Panc1 (cell line): ENCODE measurements at regions not wholly inside any gene's neighbourhood (a gene's known extent, or its start where the extent isn't known, plus 50 kb on each side); places are given as distances from the start of the nearest gene placed in this dataset.

ENCODE experiments used
- ATAC-seq: fragments of 200-7000 bp; cut with Tn5 transposase; 2 replicates; pipeline ENCODE4 v1.9.1; 2020; ENCODE audit warnings: mild to moderate bottlenecking, moderate library complexity
- BruUV-seq: library from RNA; stranded (reverse); fragments of 400-500 nt; replicated peaks from 2 replicates; lab custom pipeline; 2021; lab: Mats Ljungman, UMichigan
- CTCF ChIA-PET: fragments of 300-600 bp; sonication (Branson Sonifier 250); formaldehyde crosslinking; loops from one replicate; lab custom pipeline; 2022; ENCODE audit warnings: antibody characterized with exemption; lab: Charles Lee
- POLR2A ChIA-PET: fragments of 300-600 bp; sonication (Branson Sonifier 250); formaldehyde crosslinking; loops from one replicate; lab custom pipeline; 2022; ENCODE audit warnings: antibody characterized with exemption; lab: Charles Lee
- DNase-seq: peaks from one replicate; pipeline ENCODE4 v3.0.0-alpha.2; 2010; ENCODE audit warnings: low read depth, low spot score
- H3K27ac ChIP-seq: 2 replicates; pipeline ENCODE4 v1.5.1; 2011; ENCODE audit warnings: mild to moderate bottlenecking, low read length, inconsistent platforms
- H3K27me3 ChIP-seq: fragments of 200-500 bp; sonication (Bioruptor generic); 2 replicates; pipeline ENCODE4 v1.6.0; 2014; ENCODE audit warnings: low read length, inconsistent platforms; ENCODE audit not compliant: control insufficient read depth, insufficient read depth
- H3K36me3 ChIP-seq: fragments of 200-500 bp; sonication (Bioruptor generic); 2 replicates; pipeline ENCODE4 v1.5.1; 2014; ENCODE audit warnings: inconsistent platforms, mild to moderate bottlenecking, low read length, moderate library complexity; ENCODE audit not compliant: control insufficient read depth, insufficient read depth
- H3K4me1 ChIP-seq: 2 replicates; pipeline ENCODE4 v1.5.1; 2011; ENCODE audit warnings: inconsistent platforms, mild to moderate bottlenecking, low read length, moderate library complexity; ENCODE audit not compliant: control insufficient read depth, insufficient read depth
- H3K4me3 ChIP-seq, 2 experiments: 2 replicates each; pipeline ENCODE4 v1.5.1; 2011 to 2012; ENCODE audit warnings: low read depth in 2 of 2, low read length in 2 of 2, mild to moderate bottlenecking in 2 of 2, inconsistent platforms in 1 of 2, moderate library complexity in 1 of 2
- H3K9me3 ChIP-seq: fragments of 200-500 bp; sonication (Bioruptor generic); 2 replicates; pipeline ENCODE4 v1.5.1; 2014; ENCODE audit warnings: low read depth, mild to moderate bottlenecking, inconsistent platforms, low read length, moderate library complexity; ENCODE audit not compliant: control insufficient read depth, insufficient read depth
- CTCF ChIP-seq: fragments of 450-650 bp; IDR thresholded peaks from 2 replicates; pipeline ENCODE4 v1.5.1; 2017; ENCODE audit warnings: mild to moderate bottlenecking
- POLR2AphosphoS5 ChIP-seq: IDR thresholded peaks from 2 replicates; pipeline ENCODE4 v1.6.1; 2012; ENCODE audit warnings: mild to moderate bottlenecking, low read depth, low read length, moderate library complexity
- REST ChIP-seq, 2 experiments: IDR thresholded peaks; 2 replicates each; pipeline ENCODE4 v1.6.1; 2011 to 2012; ENCODE audit warnings: low read depth in 2 of 2, control low read depth in 1 of 2, low read length in 1 of 2, mild to moderate bottlenecking in 1 of 2, moderate library complexity in 1 of 2; ENCODE audit not compliant: insufficient read depth in 1 of 2
- SIN3A ChIP-seq: IDR thresholded peaks from 2 replicates; pipeline ENCODE4 v1.6.1; 2012; ENCODE audit warnings: low read depth, mild to moderate bottlenecking, low read length, moderate library complexity, borderline replicate concordance; ENCODE audit not compliant: insufficient read depth
- TCF7L2 ChIP-seq: IDR thresholded peaks from 2 replicates; pipeline ENCODE4 v1.6.1; 2011; ENCODE audit warnings: mild to moderate bottlenecking, low read depth, low read length, inconsistent platforms
- in situ Hi-C: cut with HindIII; loops from 2 replicates; pipeline ENCODE4 v1.10.0; 2016; ENCODE audit warnings: low sequenced_read_pairs, low pct_unique_long_range_greater_than_20kb
- intact Hi-C: fragments of 100-400 bp; cut with micrococcal nuclease; formaldehyde crosslinking; loops from one replicate; pipeline ENCODE4 v1.10.0; 2022; ENCODE audit not compliant: unreplicated experiment

GRCh38 chr5:121415270-121415669 is 436.4 kb upstream of the FTMT start:
- Histone ChIP-seq H3K4me3 (no peak overlapping the region), H3K4me1 (no peaks in the 10 kb centered on the region), H3K9me3 (no peaks in the 10 kb centered on the region), H3K27ac (no peak overlapping the region), H3K27me3 (no peaks in the 10 kb centered on the region), H3K36me3 (no peaks in the 10 kb centered on the region)
- DNase-seq (no peak), ATAC-seq (no peak)
- no TSS peak for BruUV-seq
- TF ChIP-seq SIN3A (no peak), REST (IDR thresholded peaks at IDR 0.05; ENCODE audit: insufficient read depth in 1 of 2, low read depth in 2 of 2, low read length in 1 of 2) (no peak), TCF7L2 (no peak), POLR2AphosphoS5 (no peak), CTCF (no peak)
- CTCF ChIA-PET: no interaction called here
- in situ Hi-C loops: no loop called here
- POLR2A ChIA-PET: no interaction called here
- intact Hi-C loops: no loop called here

- no peak for ATAC-seq
- no peak for DNase-seq
- no TSS peak for BruUV-seq
- in situ Hi-C loops: no loop called here
- H3K27me3 ChIP-seq: no peaks in the 10 kb centered on the region
- H3K27ac ChIP-seq: no peak overlapping the region
- H3K4me3 ChIP-seq: no peak overlapping the region
- ChIA-PET POLR2A (no interaction called here), CTCF (no interaction called here)
- H3K36me3 ChIP-seq: no peaks in the 10 kb centered on the region
- H3K9me3 ChIP-seq: no peaks in the 10 kb centered on the region
- H3K4me1 ChIP-seq: no peaks in the 10 kb centered on the region
- intact Hi-C loops: no loop called here
- TF ChIP-seq POLR2AphosphoS5 (no peak), CTCF (no peak), REST (IDR thresholded peaks at IDR 0.05; ENCODE audit: insufficient read depth in 1 of 2, low read depth in 2 of 2, low read length in 1 of 2) (no peak), SIN3A (no peak)
These were observed 430.0 kb upstream of the FTMT start for GRCh38 chr5:121421646-121422045.
